Peyer's patch (tissue), 4 donors: ENCODE measurements at regions not wholly inside any gene's neighbourhood (a gene's known extent, or its start where the extent isn't known, plus 50 kb on each side); places are given as distances from the start of the nearest gene placed in this dataset.

Experiments used
- POLR2A ChIP-seq, 2 donors: fragments of 450-650 bp; IDR thresholded peaks; one replicate each; pipeline ENCODE4 v1.5.1; 2017; ENCODE audit warnings: antibody characterized with exemption in 2 of 2, mild to moderate bottlenecking in 2 of 2, moderate library complexity in 2 of 2
- TF ChIP-seq, protein P1 (sequence below), 6 experiments: fragments of 450-650 bp in 4 of 6; fragments of 200-600 bp in 2 of 6; sonication (generic) in 1 of 6; IDR thresholded peaks; one replicate each; pipeline ENCODE4 v1.5.1; 2017 to 2019; ENCODE audit warnings: antibody characterized with exemption in 6 of 6, mild to moderate bottlenecking in 3 of 6, moderate library complexity in 1 of 6

DNA sequence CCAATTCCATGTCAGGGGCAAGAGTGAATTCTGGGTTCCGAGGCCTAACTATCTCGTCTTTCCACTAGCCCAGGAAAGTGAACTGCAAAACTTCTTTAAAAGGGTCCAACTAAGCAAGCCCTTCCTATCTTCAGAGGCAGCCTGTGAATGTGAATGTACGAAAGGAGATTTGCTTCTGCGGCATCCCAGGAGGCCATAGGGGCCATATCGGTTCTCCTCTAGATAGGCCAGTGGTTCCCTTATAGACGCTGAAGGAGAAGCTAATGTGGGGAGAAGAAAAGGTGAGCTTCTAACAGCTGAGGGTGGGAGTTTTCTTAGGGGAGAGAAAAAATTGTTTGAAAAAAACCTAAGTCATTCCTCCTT lies 128.0 kb upstream of the C1orf174 start:
- TF ChIP-seq, protein P1, sequence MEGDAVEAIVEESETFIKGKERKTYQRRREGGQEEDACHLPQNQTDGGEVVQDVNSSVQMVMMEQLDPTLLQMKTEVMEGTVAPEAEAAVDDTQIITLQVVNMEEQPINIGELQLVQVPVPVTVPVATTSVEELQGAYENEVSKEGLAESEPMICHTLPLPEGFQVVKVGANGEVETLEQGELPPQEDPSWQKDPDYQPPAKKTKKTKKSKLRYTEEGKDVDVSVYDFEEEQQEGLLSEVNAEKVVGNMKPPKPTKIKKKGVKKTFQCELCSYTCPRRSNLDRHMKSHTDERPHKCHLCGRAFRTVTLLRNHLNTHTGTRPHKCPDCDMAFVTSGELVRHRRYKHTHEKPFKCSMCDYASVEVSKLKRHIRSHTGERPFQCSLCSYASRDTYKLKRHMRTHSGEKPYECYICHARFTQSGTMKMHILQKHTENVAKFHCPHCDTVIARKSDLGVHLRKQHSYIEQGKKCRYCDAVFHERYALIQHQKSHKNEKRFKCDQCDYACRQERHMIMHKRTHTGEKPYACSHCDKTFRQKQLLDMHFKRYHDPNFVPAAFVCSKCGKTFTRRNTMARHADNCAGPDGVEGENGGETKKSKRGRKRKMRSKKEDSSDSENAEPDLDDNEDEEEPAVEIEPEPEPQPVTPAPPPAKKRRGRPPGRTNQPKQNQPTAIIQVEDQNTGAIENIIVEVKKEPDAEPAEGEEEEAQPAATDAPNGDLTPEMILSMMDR (IDR thresholded peaks at IDR 0.05): no peak
- TF ChIP-seq POLR2A (IDR thresholded peaks at IDR 0.05): no peak
